A673 (cell line): ENCODE measurements at regions not wholly inside any gene's neighbourhood (a gene's known extent, or its start where the extent isn't known, plus 50 kb on each side); places are given as distances from the start of the nearest gene placed in this dataset. TPM values are rescaled to one million over a fixed set of nuclear protein-coding genes. Genes with fewer than 3 reads are reported as not detected.
"Not testable (repeated sequence)": the region's sequence is repeated elsewhere in the genome, so short reads cannot be mapped to it uniquely, and the experiment has no call there.

ENCODE experiments used
- BruUV-seq: library from RNA; stranded (reverse); fragments of 400-500 nt; replicated peaks from 2 replicates; lab custom pipeline; 2021; lab: Mats Ljungman, UMichigan
- CTCF ChIA-PET: fragments of 300-600 bp; sonication (Branson Sonifier 250); formaldehyde crosslinking; loops from one replicate; lab custom pipeline; 2022; ENCODE audit warnings: antibody characterized with exemption; lab: Charles Lee
- POLR2A ChIA-PET: fragments of 300-600 bp; sonication (Branson Sonifier 250); formaldehyde crosslinking; loops from one replicate; lab custom pipeline; 2022; ENCODE audit warnings: antibody characterized with exemption; ENCODE audit not compliant: low non-redundant PET; lab: Charles Lee
- DNase-seq: peaks from one replicate; pipeline ENCODE4 v3.0.0-alpha.2; 2015; ENCODE audit warnings: low spot score
- H3K27ac ChIP-seq: fragments of 200-600 bp; sonication (generic); 2 replicates; pipeline ENCODE4 v1.5.1; 2016; ENCODE audit warnings: mixed run types, low read depth, mild to moderate bottlenecking, mixed read lengths, antibody characterized with exemption, low read length; ENCODE audit not compliant: poor library complexity, severe bottlenecking
- H3K27me3 ChIP-seq: fragments of 200-600 bp; sonication (generic); replicated peaks from 2 replicates; pipeline ENCODE4 v1.6.1; 2017; ENCODE audit warnings: mixed run types, low read depth, mild to moderate bottlenecking, mixed read lengths, antibody characterized with exemption, low read length; ENCODE audit not compliant: insufficient read depth, poor library complexity
- H3K36me3 ChIP-seq: fragments of 200-600 bp; sonication (generic); 2 replicates; pipeline ENCODE4 v1.6.1; 2016; ENCODE audit warnings: mixed run types, mild to moderate bottlenecking, mixed read lengths, antibody characterized with exemption, low read length; ENCODE audit not compliant: insufficient read depth, poor library complexity, severe bottlenecking
- H3K4me1 ChIP-seq: fragments of 200-600 bp; sonication (generic); 2 replicates; pipeline ENCODE4 v1.6.1; 2017; ENCODE audit warnings: mixed run types, mild to moderate bottlenecking, mixed read lengths, antibody characterized with exemption, low read length; ENCODE audit not compliant: insufficient read depth, poor library complexity, severe bottlenecking
- H3K4me3 ChIP-seq: fragments of 200-600 bp; sonication (generic); 2 replicates; pipeline ENCODE4 v1.5.1; 2016; ENCODE audit warnings: low read depth, mixed run types, mild to moderate bottlenecking, mixed read lengths, low read length; ENCODE audit not compliant: poor library complexity, severe bottlenecking
- H3K9me3 ChIP-seq: fragments of 200-600 bp; sonication (generic); 2 replicates; pipeline ENCODE4 v1.6.1; 2016; ENCODE audit warnings: mixed run types, low read depth, mild to moderate bottlenecking, mixed read lengths, antibody characterized with exemption, low read length; ENCODE audit not compliant: poor library complexity, severe bottlenecking
- intact Hi-C: fragments of 100-400 bp; cut with micrococcal nuclease; formaldehyde crosslinking; loops from one replicate; pipeline ENCODE4 v1.10.0; 2022; ENCODE audit not compliant: unreplicated experiment
- microRNA-seq: library from miRNA; unstranded; fragments of <30 nt; microRNA quantifications from one replicate; pipeline ENCODE4 v1.2.0, GENCODE V29; 2021

DNA sequence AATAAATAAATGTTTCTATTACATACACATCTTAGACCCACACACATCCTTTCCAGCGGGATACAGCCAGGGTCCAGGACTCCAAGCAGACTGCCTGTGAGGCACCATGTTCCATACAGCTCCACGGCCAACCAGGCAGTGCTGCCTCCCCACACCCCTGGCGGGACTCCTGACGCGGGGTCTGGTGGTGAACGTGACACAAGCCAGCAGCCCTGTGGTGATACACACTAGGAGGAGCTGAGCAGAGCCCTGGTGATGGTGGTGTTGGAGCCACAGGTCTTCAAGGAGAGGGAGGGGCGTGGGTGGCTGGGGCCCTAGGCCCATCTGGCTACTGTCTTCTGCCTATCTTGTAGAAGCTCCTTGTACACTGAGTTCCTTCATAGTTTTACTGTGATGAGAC, 53.1 kb upstream of the LPCAT1 start:
- H3K27ac ChIP-seq, intact Hi-C loops, H3K27me3 ChIP-seq, BruUV-seq, H3K4me1 ChIP-seq, H3K9me3 ChIP-seq, H3K4me3 ChIP-seq, DNase-seq, H3K36me3 ChIP-seq, POLR2A ChIA-PET, CTCF ChIA-PET: not testable (repeated sequence)

DNA sequence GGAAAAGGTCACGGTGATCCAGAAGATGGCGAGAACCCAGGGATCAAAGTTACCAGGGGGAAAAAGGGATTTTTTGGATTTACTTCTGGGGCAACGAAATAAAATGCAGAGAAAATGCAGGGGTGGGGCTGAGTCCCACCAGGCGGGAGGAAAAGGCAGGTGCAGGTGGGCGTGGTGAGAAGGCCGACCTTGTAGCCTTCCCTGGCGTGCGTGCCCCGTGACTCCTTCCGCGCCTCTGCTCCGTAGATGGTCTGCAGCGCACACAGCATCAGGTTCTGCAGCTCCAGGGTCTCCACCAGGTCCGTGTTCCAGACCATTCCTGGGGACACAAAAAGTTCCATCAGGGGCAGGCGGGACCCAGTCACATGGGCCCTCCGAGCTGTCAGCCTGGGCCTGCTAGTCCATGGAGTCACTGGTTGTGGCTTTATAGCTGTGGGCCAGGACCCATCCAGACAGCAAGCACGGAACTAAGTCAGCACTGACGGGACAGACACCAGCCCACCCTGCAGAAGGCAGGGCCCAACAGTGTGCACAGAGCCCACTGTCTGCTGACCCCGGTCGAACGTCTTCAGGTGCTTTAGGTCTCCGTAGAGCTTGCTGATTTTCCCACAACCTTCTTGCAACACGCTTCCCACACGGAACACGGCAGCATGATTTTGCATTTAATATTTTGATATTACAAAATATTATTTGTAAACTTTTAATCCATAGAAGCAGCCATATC, 52.4 kb upstream of the LPCAT1 start:
- intact Hi-C loops, H3K27me3 ChIP-seq, H3K27ac ChIP-seq, DNase-seq, H3K4me1 ChIP-seq, H3K9me3 ChIP-seq, H3K36me3 ChIP-seq, CTCF ChIA-PET, H3K4me3 ChIP-seq, BruUV-seq, POLR2A ChIA-PET: not testable (repeated sequence)

DNA sequence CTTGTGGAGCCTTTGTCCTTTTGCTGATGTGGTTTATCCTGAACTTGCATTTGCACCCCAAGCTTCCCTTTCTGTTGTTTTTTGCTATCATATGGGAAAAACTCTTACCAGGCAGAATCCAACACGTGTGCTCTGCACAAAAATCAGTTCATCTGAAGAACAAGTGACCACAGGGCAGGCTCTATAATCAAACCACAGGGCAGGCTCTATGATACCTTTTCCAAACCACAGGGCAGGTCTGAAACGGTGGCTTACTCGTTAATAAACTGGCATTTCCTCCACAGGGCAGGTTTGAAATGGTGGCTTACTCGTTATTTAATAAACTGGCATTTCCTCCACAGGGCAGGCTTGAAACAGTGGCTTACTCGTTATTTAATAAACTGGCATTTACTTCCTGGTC, 51.7 kb upstream of the LPCAT1 start:
- POLR2A ChIA-PET, BruUV-seq, H3K9me3 ChIP-seq: not testable (repeated sequence)

DNA sequence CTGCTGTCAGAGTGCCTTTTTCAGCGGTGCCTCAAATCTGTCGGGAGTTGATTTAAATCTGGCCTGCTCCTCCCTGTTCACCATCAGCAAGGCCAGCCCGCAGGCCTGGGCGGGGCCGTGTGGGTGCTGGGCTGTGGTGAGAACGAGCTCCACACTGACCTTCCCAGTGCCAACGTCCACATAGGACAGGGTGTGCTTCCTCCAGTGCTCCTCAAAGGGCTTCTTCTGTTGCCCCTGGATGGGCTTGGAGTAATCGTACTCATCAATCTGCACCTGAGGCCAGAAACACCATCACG, 50.2 kb upstream of the LPCAT1 start:
- not testable (repeated sequence) for BruUV-seq

More for the DNA sequence above, 51.7 kb upstream of the LPCAT1 start:
- H3K27ac ChIP-seq, H3K27me3 ChIP-seq, intact Hi-C loops, H3K36me3 ChIP-seq, H3K4me3 ChIP-seq, DNase-seq, CTCF ChIA-PET, H3K4me1 ChIP-seq: not testable (repeated sequence)

DNA sequence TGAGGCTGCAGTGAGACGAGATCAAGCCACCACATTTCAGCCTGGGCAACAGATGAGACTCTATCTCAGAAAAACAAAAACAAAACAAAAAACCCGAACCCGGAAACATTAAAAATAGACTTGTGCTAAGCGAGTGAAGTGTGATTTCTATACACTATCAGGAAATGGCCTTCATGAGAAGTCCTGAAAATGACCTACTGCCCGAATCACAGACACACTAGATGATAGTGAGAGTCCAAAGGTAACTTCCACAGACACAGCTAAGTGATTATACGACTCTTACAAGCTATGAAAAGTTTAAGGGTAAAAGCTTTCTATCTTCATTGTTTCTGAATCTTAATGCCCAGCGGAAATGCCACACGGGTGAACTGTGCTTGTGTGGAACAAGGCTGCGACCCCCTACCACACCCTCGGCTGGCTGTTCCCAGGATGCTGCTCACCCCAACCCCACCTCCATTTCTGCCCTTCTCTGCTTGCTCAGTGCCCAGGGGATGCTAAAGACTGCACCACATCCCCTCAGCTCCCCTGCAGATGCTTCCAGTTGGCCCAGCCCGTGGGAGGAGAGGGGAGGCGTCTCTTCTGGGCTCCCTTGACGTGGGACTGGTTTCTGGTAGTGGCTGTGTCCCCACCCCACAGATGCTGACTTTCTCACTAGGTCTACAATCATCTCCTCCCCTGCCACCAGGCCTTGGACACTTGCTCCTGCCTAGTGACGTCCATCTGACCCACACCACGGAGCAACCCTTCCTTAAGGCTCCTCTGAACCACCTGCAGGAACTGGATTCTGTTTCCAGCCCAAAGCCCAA, 49.7 kb upstream of the LPCAT1 start:
- H3K9me3 ChIP-seq, H3K4me3 ChIP-seq, BruUV-seq, H3K4me1 ChIP-seq, H3K27ac ChIP-seq, H3K36me3 ChIP-seq, DNase-seq, H3K27me3 ChIP-seq, intact Hi-C loops, POLR2A ChIA-PET, CTCF ChIA-PET: not testable (repeated sequence)

More for the DNA sequence above, 50.2 kb upstream of the LPCAT1 start:
- POLR2A ChIA-PET, H3K36me3 ChIP-seq, H3K4me1 ChIP-seq, intact Hi-C loops, DNase-seq, H3K27me3 ChIP-seq, H3K9me3 ChIP-seq, H3K4me3 ChIP-seq, CTCF ChIA-PET, H3K27ac ChIP-seq: not testable (repeated sequence)

Small RNA genes in the stretch of these regions (microRNA-seq; reads per million reads assigned to microRNA genes)
- gene MIR4277 = not detected
